HG03066 (cell line): ENCODE measurements at regions not wholly inside any gene's neighbourhood (a gene's known extent, or its start where the extent isn't known, plus 50 kb on each side); places are given as distances from the start of the nearest gene placed in this dataset.

ENCODE experiments used
- ATAC-seq: cut with Tn5 transposase; IDR thresholded peaks from one replicate; pipeline ENCODE4 v1.9.1; 2021; ENCODE audit warnings: low read depth; ENCODE audit not compliant: unreplicated experiment

- ATAC-seq, result no peak
Observed at GRCh38 chr5:158380661-158381060, 521.7 kb upstream of the CLINT1 start.

GRCh38 chr5:158378931-158379330 lies 520.0 kb upstream of the CLINT1 start:
- no peak for ATAC-seq

GRCh38 chr5:158376679-158377078 lies 517.7 kb upstream of the CLINT1 start:
- ATAC-seq, result no peak

GRCh38 chr5:158375531-158375930 lies 516.6 kb upstream of the CLINT1 start:
- ATAC-seq, result no peak

- no peak for ATAC-seq
Observed at GRCh38 chr5:158373608-158374395, 514.9 kb upstream of the CLINT1 start.

GRCh38 chr5:158369241-158369640 lies 510.3 kb upstream of the CLINT1 start:
- ATAC-seq, result no peak

- ATAC-seq, result no peak
Observed at GRCh38 chr5:158368686-158369085, 509.7 kb upstream of the CLINT1 start.

GRCh38 chr5:158364367-158364766 lies 505.4 kb upstream of the CLINT1 start:
- ATAC-seq, result no peak

- no peak for ATAC-seq
Observed at GRCh38 chr5:158354958-158355357, 496.0 kb upstream of the CLINT1 start.

- ATAC-seq, result no peak
Observed at GRCh38 chr5:158351485-158352125, 492.7 kb upstream of the CLINT1 start.

- ATAC-seq, result no peak
Observed at GRCh38 chr5:158349987-158350386, 491.0 kb upstream of the CLINT1 start.

GRCh38 chr5:158344376-158344775 lies 485.4 kb upstream of the CLINT1 start:
- ATAC-seq, result no peak

- no peak for ATAC-seq
Observed at GRCh38 chr5:158340608-158341007, 481.7 kb upstream of the CLINT1 start.

- ATAC-seq, result no peak
Observed at GRCh38 chr5:158326256-158326655, 467.3 kb upstream of the CLINT1 start.

- ATAC-seq, result no peak
Observed at GRCh38 chr5:158324236-158324635, 465.3 kb upstream of the CLINT1 start.

GRCh38 chr5:158322620-158323019 lies 463.7 kb upstream of the CLINT1 start:
- ATAC-seq, result no peak

GRCh38 chr5:158320934-158321333 lies 462.0 kb upstream of the CLINT1 start:
- ATAC-seq, result no peak

GRCh38 chr5:158320178-158320674 lies 461.3 kb upstream of the CLINT1 start:
- ATAC-seq, result no peak

- no peak for ATAC-seq
Observed at GRCh38 chr5:158317507-158317906, 458.6 kb upstream of the CLINT1 start.

GRCh38 chr5:158313733-158314464 lies 455.0 kb upstream of the CLINT1 start:
- no peak for ATAC-seq

GRCh38 chr5:158313027-158313732 lies 454.2 kb upstream of the CLINT1 start:
- no peak for ATAC-seq
